Gastrocnemius medialis (tissue), 4 donors: ENCODE measurements at regions not wholly inside any gene's neighbourhood (a gene's known extent, or its start where the extent isn't known, plus 50 kb on each side); places are given as distances from the start of the nearest gene placed in this dataset.

ENCODE experiments used
- ATAC-seq, 2 donors: fragments of 150-250 bp; one replicate each; pipeline ENCODE4 v1.9.1; 2016
- DNase-seq, 2 donors: peaks; one replicate each; pipeline ENCODE4 v3.0.0-alpha.2; 2019
- H3K27ac ChIP-seq, 4 donors: fragments of 200-600 bp; sonication (generic); 1 replicate in 1 of 4; 2 replicates in 3 of 4; pipeline ENCODE4 v1.5.1; 2016 to 2018; ENCODE audit warnings: mild to moderate bottlenecking in 2 of 4, moderate library complexity in 1 of 4
- H3K27me3 ChIP-seq, 3 donors: fragments of 200-600 bp; sonication (generic) in 2 of 3; 1 replicate in 1 of 3; 2 replicates in 2 of 3; pipeline versions ENCODE4 v1.5.1 to v1.6.0; 2016 to 2019; ENCODE audit warnings: mild to moderate bottlenecking in 1 of 3, moderate library complexity in 1 of 3
- H3K36me3 ChIP-seq, 2 donors: fragments of 200-600 bp; sonication (generic) in 1 of 2; one replicate each; pipeline ENCODE4 v1.5.1; 2017 to 2018
- H3K4me1 ChIP-seq, 2 donors: fragments of 200-600 bp; sonication (generic) in 1 of 2; one replicate each; pipeline ENCODE4 v1.5.1; 2016 to 2017; ENCODE audit warnings: mild to moderate bottlenecking in 2 of 2
- H3K4me3 ChIP-seq, 4 donors: fragments of 200-600 bp; sonication (generic) in 3 of 4; 1 replicate in 1 of 4; 2 replicates in 3 of 4; pipeline ENCODE4 v1.5.1; 2016 to 2019; ENCODE audit warnings: mild to moderate bottlenecking in 2 of 4
- H3K9me3 ChIP-seq, 3 donors: fragments of 200-600 bp; sonication (generic) in 2 of 3; 1 replicate in 1 of 3; 2 replicates in 2 of 3; pipeline ENCODE4 v1.5.1; 2016 to 2019
- POLR2A ChIP-seq, 2 donors: fragments of 450-650 bp; IDR thresholded peaks; one replicate each; pipeline ENCODE4 v1.6.1; 2017; ENCODE audit warnings: antibody characterized with exemption in 2 of 2, mild to moderate bottlenecking in 2 of 2, moderate library complexity in 2 of 2
- in situ Hi-C, 4 donors: fragments of 200-750 bp; cut with MboI; loops; one replicate each; pipeline versions ENCODE4 v1.15.0 to v1.8.0; 2017; ENCODE audit warnings: low sequenced_read_pairs in 4 of 4
- intact Hi-C: fragments of 100-400 bp; cut with DNase I; formaldehyde crosslinking; loops from one replicate; pipeline ENCODE4 v1.15.1; 2023; ENCODE audit warnings: low total_unique reads
- TF ChIP-seq, protein P1 (sequence below), 5 experiments: fragments of 450-650 bp in 3 of 5; fragments of 200-600 bp in 2 of 5; sonication (generic) in 2 of 5; IDR thresholded peaks in 4 of 5; conservative IDR thresholded peaks in 1 of 5; 1 replicate in 4 of 5; 2 replicates in 1 of 5; pipeline ENCODE4 v1.5.1; 2016 to 2019; ENCODE audit warnings: antibody characterized with exemption in 5 of 5, mild to moderate bottlenecking in 3 of 5, moderate library complexity in 3 of 5

DNA sequence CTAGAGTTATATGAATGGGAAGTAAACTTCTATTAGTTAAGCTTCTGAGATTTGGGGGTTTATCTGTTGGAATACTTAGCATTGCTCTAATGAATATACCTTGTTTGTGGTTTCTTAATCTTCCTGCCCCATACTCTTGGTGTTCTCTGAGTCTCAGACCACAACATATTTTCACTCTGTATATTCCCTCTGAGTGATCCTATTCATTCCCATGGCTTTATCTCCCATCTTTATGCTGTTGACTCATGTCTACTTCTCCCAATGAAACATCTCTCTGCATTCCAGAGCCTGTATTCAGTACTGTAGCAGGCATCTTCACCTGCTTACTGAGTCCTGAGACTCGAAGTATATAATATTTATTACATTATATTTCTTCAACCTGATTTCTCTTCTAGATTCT, 283.7 kb upstream of the MAP3K7 start:
- TF ChIP-seq POLR2A (IDR thresholded peaks at IDR 0.05) = no peak
- TF ChIP-seq, protein P1, sequence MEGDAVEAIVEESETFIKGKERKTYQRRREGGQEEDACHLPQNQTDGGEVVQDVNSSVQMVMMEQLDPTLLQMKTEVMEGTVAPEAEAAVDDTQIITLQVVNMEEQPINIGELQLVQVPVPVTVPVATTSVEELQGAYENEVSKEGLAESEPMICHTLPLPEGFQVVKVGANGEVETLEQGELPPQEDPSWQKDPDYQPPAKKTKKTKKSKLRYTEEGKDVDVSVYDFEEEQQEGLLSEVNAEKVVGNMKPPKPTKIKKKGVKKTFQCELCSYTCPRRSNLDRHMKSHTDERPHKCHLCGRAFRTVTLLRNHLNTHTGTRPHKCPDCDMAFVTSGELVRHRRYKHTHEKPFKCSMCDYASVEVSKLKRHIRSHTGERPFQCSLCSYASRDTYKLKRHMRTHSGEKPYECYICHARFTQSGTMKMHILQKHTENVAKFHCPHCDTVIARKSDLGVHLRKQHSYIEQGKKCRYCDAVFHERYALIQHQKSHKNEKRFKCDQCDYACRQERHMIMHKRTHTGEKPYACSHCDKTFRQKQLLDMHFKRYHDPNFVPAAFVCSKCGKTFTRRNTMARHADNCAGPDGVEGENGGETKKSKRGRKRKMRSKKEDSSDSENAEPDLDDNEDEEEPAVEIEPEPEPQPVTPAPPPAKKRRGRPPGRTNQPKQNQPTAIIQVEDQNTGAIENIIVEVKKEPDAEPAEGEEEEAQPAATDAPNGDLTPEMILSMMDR (IDR thresholded peaks at IDR 0.05 in 4 of 5, conservative IDR thresholded peaks at IDR 0.05 in 1 of 5) = no peak
- Histone ChIP-seq H3K9me3 (no peaks in the 10 kb centered on the region), H3K4me3 (no peak overlapping the region), H3K36me3 (no peaks in the 10 kb centered on the region), H3K27me3 (peaks cover 0 to 2% (median 0%) of the 10 kb centered on the region in 3 donors), H3K27ac (no peak overlapping the region), H3K4me1 (no peaks in the 10 kb centered on the region)
- in situ Hi-C loops (no loop called here), intact Hi-C loops (no loop called here)
- no peak for ATAC-seq
- no peak for DNase-seq

GRCh38 chr6:90868656-90869055, 281.8 kb upstream of the MAP3K7 start:
- intact Hi-C loops = no loop called here
- ATAC-seq = no peak
- Histone ChIP-seq H3K9me3 (no peaks in the 10 kb centered on the region), H3K4me3 (no peak overlapping the region), H3K36me3 (no peaks in the 10 kb centered on the region), H3K27me3 (peaks cover 0 to 2% (median 0%) of the 10 kb centered on the region in 3 donors), H3K27ac (no peak overlapping the region), H3K4me1 (no peaks in the 10 kb centered on the region)
- DNase-seq = no peak
- in situ Hi-C loops = no loop called here
- no peak for TF ChIP-seq POLR2A (IDR thresholded peaks at IDR 0.05)
- TF ChIP-seq, protein P1 (IDR thresholded peaks at IDR 0.05 in 4 of 5, conservative IDR thresholded peaks at IDR 0.05 in 1 of 5) = no peak

DNA sequence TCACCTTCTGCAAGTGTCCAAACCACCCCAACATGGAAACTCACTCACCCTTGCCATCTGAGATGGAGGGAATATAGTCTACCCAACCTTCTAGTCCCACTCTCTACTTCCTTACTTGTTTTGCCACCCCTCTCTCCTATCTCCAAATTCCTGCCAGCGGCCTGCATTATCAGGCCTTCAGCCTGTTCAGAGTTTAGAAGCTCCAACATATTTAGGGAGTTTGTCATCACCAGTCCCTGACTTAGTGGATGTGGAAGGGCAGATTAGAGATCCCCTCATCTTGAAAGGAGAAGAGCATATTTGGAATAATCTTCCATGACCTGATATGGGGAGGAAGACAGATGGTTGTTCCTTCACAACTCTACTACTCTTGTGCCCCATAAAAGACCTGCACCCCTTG, 281.4 kb upstream of the MAP3K7 start:
- TF ChIP-seq, protein P1 (IDR thresholded peaks at IDR 0.05 in 4 of 5, conservative IDR thresholded peaks at IDR 0.05 in 1 of 5) = no peak
- no peak for TF ChIP-seq POLR2A (IDR thresholded peaks at IDR 0.05)
- H3K27ac ChIP-seq = no peak overlapping the region
- in situ Hi-C loops (no loop called here), intact Hi-C loops (no loop called here)
- H3K27me3 ChIP-seq = peaks cover 0 to 2% (median 0%) of the 10 kb centered on the region in 3 donors
- DNase-seq = no peak
- no peak for ATAC-seq
- no peaks in the 10 kb centered on the region for H3K36me3 ChIP-seq
- H3K4me3 ChIP-seq = no peak overlapping the region
- H3K9me3 ChIP-seq = no peaks in the 10 kb centered on the region
- H3K4me1 ChIP-seq = no peaks in the 10 kb centered on the region

DNA sequence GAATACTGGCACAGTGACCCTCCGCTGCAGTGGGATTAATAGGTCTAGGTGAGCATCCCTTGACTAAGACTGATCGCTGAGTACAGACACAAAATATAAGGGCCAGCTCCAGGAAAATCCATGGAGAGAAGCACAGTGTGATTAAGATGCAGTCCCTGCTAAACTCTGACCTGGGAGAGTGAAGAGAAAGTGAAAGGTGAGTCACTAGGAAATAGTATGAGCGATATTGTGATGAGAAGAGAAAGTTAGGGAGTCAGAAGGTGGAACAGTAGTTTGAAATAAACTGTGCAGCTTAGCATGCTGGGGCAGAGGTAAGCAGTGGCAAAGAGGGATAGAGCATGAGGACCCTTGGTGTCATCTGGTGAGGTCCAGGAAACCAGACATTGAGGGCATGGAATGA, 278.6 kb upstream of the MAP3K7 start:
- intact Hi-C loops (no loop called here), in situ Hi-C loops (no loop called here)
- no peaks in the 10 kb centered on the region for H3K4me1 ChIP-seq
- H3K9me3 ChIP-seq = no peaks in the 10 kb centered on the region
- TF ChIP-seq, protein P1 (IDR thresholded peaks at IDR 0.05 in 4 of 5, conservative IDR thresholded peaks at IDR 0.05 in 1 of 5) = no peak
- TF ChIP-seq POLR2A (IDR thresholded peaks at IDR 0.05) = no peak
- no peaks in the 10 kb centered on the region for H3K27me3 ChIP-seq
- H3K36me3 ChIP-seq = no peaks in the 10 kb centered on the region
- ATAC-seq = no peak
- no peak overlapping the region for H3K4me3 ChIP-seq
- no peak overlapping the region for H3K27ac ChIP-seq
- no peak for DNase-seq

GRCh38 chr6:90863043-90863442, 276.2 kb upstream of the MAP3K7 start:
- in situ Hi-C loops (no loop called here), intact Hi-C loops (no loop called here)
- H3K27me3 ChIP-seq = no peaks in the 10 kb centered on the region
- H3K36me3 ChIP-seq = no peaks in the 10 kb centered on the region
- ATAC-seq = no peak
- no peak for DNase-seq
- H3K4me3 ChIP-seq = no peak overlapping the region
- no peak overlapping the region for H3K27ac ChIP-seq
- no peaks in the 10 kb centered on the region for H3K4me1 ChIP-seq
- TF ChIP-seq, protein P1 (IDR thresholded peaks at IDR 0.05 in 4 of 5, conservative IDR thresholded peaks at IDR 0.05 in 1 of 5) = no peak
- TF ChIP-seq POLR2A (IDR thresholded peaks at IDR 0.05) = no peak
- H3K9me3 ChIP-seq = no peaks in the 10 kb centered on the region
